ENCODE measurements at regions not wholly inside any gene's neighbourhood (a gene's known extent, or its start where the extent isn't known, plus 50 kb on each side); places are given as distances from the start of the nearest gene placed in this dataset.
A peak's percentile ranks its signal among the peaks of the same experiment; 100 is the strongest.

DNA sequence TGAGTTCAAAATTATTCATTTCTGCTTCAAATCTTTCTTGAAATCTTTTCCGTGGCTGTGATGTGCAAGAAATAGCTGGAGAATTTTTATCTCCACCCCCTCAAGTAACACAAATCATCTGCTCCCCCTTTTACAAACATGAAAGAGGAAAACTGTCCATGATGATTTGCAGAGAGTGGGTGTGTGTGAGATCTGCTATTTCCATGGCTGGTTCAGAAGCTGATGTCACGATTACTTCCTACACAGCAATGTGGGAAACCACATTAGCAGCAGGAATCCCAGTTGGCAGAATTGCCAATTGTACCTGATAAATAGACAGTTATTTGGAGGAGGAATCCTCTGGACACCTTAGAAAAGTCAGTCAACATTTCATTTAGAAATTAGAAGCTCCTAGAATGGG lies 75.2 kb upstream of the GRM7 start:
- Mint-ChIP-seq H3K9me3 (ENCODE audit: low read depth) (no peaks in the 10 kb centered on the region), H3K27me3 (no peaks in the 10 kb centered on the region)

GRCh38 chr3:6791161-6791560 lies 69.8 kb upstream of the GRM7 start:
- TF ChIP-seq CTCF (IDR thresholded peaks at IDR 0.05; ENCODE audit: unreplicated experiment): no peak
- H3K27me3 Mint-ChIP-seq: no peaks in the 10 kb centered on the region
- H3K27ac Mint-ChIP-seq: no peak overlapping the region
- no peaks in the 10 kb centered on the region for H3K36me3 Mint-ChIP-seq (ENCODE audit: insufficient read depth)
- no peak overlapping the region for H3K4me3 Mint-ChIP-seq (ENCODE audit: low read depth)
- no peaks in the 10 kb centered on the region for H3K9me3 Mint-ChIP-seq (ENCODE audit: low read depth)
- DNase-seq (ENCODE audit: low spot score, unreplicated experiment): no peak
- H3K4me1 Mint-ChIP-seq (ENCODE audit: low read depth): peaks cover 2% of the 10 kb centered on the region

More for the DNA sequence above, 75.2 kb upstream of the GRM7 start:
- no peaks in the 10 kb centered on the region for H3K36me3 Mint-ChIP-seq (ENCODE audit: insufficient read depth)
- peaks cover 2% of the 10 kb centered on the region for H3K4me1 Mint-ChIP-seq (ENCODE audit: low read depth)
- no peak overlapping the region for H3K4me3 Mint-ChIP-seq (ENCODE audit: low read depth)
- H3K27ac Mint-ChIP-seq: no peak overlapping the region
- no peak for DNase-seq (ENCODE audit: low spot score, unreplicated experiment)
- no peak for TF ChIP-seq CTCF (IDR thresholded peaks at IDR 0.05; ENCODE audit: unreplicated experiment)

GRCh38 chr3:6799264-6799915 lies 61.5 kb upstream of the GRM7 start:
- peak; percentile 90 for TF ChIP-seq CTCF (IDR thresholded peaks at IDR 0.05; ENCODE audit: unreplicated experiment)
- no peak overlapping the region for H3K4me3 Mint-ChIP-seq (ENCODE audit: low read depth)
- no peaks in the 10 kb centered on the region for H3K36me3 Mint-ChIP-seq (ENCODE audit: insufficient read depth)
- H3K4me1 Mint-ChIP-seq (ENCODE audit: low read depth): no peaks in the 10 kb centered on the region
- H3K27me3 Mint-ChIP-seq: peaks cover 2% of the 10 kb centered on the region
- H3K27ac Mint-ChIP-seq: no peak overlapping the region
- H3K9me3 Mint-ChIP-seq (ENCODE audit: low read depth): no peaks in the 10 kb centered on the region
- peak; percentile 18 for DNase-seq (ENCODE audit: low spot score, unreplicated experiment)

- TF ChIP-seq CTCF (IDR thresholded peaks at IDR 0.05; ENCODE audit: unreplicated experiment): no peak
- no peaks in the 10 kb centered on the region for H3K4me1 Mint-ChIP-seq (ENCODE audit: low read depth)
- no peaks in the 10 kb centered on the region for H3K36me3 Mint-ChIP-seq (ENCODE audit: insufficient read depth)
- H3K4me3 Mint-ChIP-seq (ENCODE audit: low read depth): no peak overlapping the region
- no peaks in the 10 kb centered on the region for H3K9me3 Mint-ChIP-seq (ENCODE audit: low read depth)
- no peak for DNase-seq (ENCODE audit: low spot score, unreplicated experiment)
- peaks cover 2% of the 10 kb centered on the region for H3K27me3 Mint-ChIP-seq
- no peak overlapping the region for H3K27ac Mint-ChIP-seq
Measured at GRCh38 chr3:6803619-6804018, 57.3 kb upstream of the GRM7 start.

DNA sequence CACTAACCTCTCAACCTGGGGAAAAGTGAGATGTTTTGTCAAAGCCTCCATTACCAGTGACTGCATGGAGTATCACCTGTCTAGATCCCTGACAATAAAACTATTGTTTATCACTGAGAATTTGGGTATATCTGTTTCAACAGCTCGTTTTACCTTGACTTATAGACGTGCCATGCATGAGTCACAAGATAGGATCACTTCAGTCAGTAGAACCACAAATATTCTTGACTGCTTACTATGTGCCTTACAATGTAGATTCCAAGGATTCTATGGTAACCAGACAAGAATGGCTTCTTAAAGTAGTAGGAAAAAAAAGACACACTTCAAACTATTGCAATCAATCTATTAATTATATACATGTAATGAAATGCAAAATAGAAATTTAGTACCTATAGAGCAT lies 55.7 kb upstream of the GRM7 start:
- H3K27me3 Mint-ChIP-seq: peaks cover under 1% of the 10 kb centered on the region
- H3K9me3 Mint-ChIP-seq (ENCODE audit: low read depth): no peaks in the 10 kb centered on the region
- no peaks in the 10 kb centered on the region for H3K4me1 Mint-ChIP-seq (ENCODE audit: low read depth)
- H3K36me3 Mint-ChIP-seq (ENCODE audit: insufficient read depth): no peaks in the 10 kb centered on the region
- H3K27ac Mint-ChIP-seq: no peak overlapping the region
- H3K4me3 Mint-ChIP-seq (ENCODE audit: low read depth): no peak overlapping the region
- DNase-seq (ENCODE audit: low spot score, unreplicated experiment): no peak
- TF ChIP-seq CTCF (IDR thresholded peaks at IDR 0.05; ENCODE audit: unreplicated experiment): no peak
